ENCODE measurements at regions not wholly inside any gene's neighbourhood (a gene's known extent, or its start where the extent isn't known, plus 50 kb on each side); places are given as distances from the start of the nearest gene placed in this dataset.

GRCh38 chr2:105179469-105180372 lies 61.8 kb upstream of the GPR45 start (continued):
- no peak for TF ChIP-seq SIN3A (conservative IDR thresholded peaks at IDR 0.05 in 1 of 2, IDR thresholded peaks at IDR 0.05 in 1 of 2; ENCODE audit: low read depth in 1 of 2, low read length in 2 of 2)
- no peak for TF ChIP-seq ZNF274 (IDR thresholded peaks at IDR 0.05; ENCODE audit: borderline replicate concordance, extremely low read depth, low read length)
- no peak for TF ChIP-seq USF2 (IDR thresholded peaks at IDR 0.05; ENCODE audit: low read length)
- no peak for TF ChIP-seq TAF1 (IDR thresholded peaks at IDR 0.05; ENCODE audit: low read depth, low read length)
- TF ChIP-seq, protein P1, sequence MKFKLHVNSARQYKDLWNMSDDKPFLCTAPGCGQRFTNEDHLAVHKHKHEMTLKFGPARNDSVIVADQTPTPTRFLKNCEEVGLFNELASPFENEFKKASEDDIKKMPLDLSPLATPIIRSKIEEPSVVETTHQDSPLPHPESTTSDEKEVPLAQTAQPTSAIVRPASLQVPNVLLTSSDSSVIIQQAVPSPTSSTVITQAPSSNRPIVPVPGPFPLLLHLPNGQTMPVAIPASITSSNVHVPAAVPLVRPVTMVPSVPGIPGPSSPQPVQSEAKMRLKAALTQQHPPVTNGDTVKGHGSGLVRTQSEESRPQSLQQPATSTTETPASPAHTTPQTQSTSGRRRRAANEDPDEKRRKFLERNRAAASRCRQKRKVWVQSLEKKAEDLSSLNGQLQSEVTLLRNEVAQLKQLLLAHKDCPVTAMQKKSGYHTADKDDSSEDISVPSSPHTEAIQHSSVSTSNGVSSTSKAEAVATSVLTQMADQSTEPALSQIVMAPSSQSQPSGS (IDR thresholded peaks at IDR 0.05; ENCODE audit: low read length), result no peak
- peak; percentile 53 to 65 for TF ChIP-seq RAD21 (IDR thresholded peaks at IDR 0.05 in 1 of 2, conservative IDR thresholded peaks at IDR 0.05 in 1 of 2; ENCODE audit: low read depth in 2 of 2, low read length in 2 of 2)
